Endothelial cell of umbilical vein (primary cell): ENCODE measurements at regions not wholly inside any gene's neighbourhood (a gene's known extent, or its start where the extent isn't known, plus 50 kb on each side); places are given as distances from the start of the nearest gene placed in this dataset.

Experiments
- BruUV-seq: library from RNA; stranded (reverse); fragments of 400-500 nt; replicated peaks from 2 replicates; lab custom pipeline; 2021; lab: Mats Ljungman, UMichigan
- CTCF ChIA-PET: fragments of 300-600, 350-600 bp; sonication (Branson Sonifier 250); formaldehyde crosslinking; loops from one replicate; lab custom pipeline; 2021; ENCODE audit warnings: antibody characterized with exemption, inconsistent platforms; lab: Charles Lee
- POLR2A ChIA-PET: fragments of 300-600, 350-600 bp; sonication (Branson Sonifier 250); formaldehyde crosslinking; loops from one replicate; lab custom pipeline; 2021; ENCODE audit warnings: antibody characterized with exemption, inconsistent platforms; lab: Charles Lee
- DNase-seq: peaks from one replicate; pipeline ENCODE4 v3.0.0-alpha.2; 2011; ENCODE audit warnings: low read depth, low spot score
- FAIRE-seq: peaks from 2 replicates; lab custom pipeline; 2011; peaks lifted over from hg19 to GRCh38; lab: Jason Lieb, UNC
- H2AFZ ChIP-seq: 2 replicates; pipeline ENCODE4 v1.6.0; 2012; ENCODE audit warnings: low read depth, low read length, control low read depth, inconsistent platforms
- H3K27ac ChIP-seq: 2 replicates; pipeline ENCODE4 v1.5.1; 2011; ENCODE audit warnings: low read depth, mild to moderate bottlenecking, control low read depth, low read length, moderate library complexity; ENCODE audit not compliant: insufficient read depth
- H3K27me3 ChIP-seq, 2 experiments: 2 replicates each; pipeline versions ENCODE4 v1.6.0 to v1.6.1; 2011; ENCODE audit warnings: low read length in 2 of 2, mixed read lengths in 1 of 2; ENCODE audit not compliant: control insufficient read depth in 2 of 2, insufficient read depth in 2 of 2
- H3K36me3 ChIP-seq, 2 experiments: 2 replicates in 1 of 2; 3 replicates in 1 of 2; pipeline ENCODE4 v1.5.1; 2011; ENCODE audit warnings: low read length in 2 of 2, mild to moderate bottlenecking in 1 of 2, moderate library complexity in 1 of 2; ENCODE audit not compliant: control insufficient read depth in 2 of 2, insufficient read depth in 2 of 2; ENCODE audit errors: extremely low read depth in 1 of 2
- H3K4me1 ChIP-seq: 3 replicates; pipeline ENCODE4 v1.5.1; 2011; ENCODE audit warnings: mild to moderate bottlenecking, low read length; ENCODE audit not compliant: control insufficient read depth, insufficient read depth; ENCODE audit errors: extremely low read depth
- H3K4me2 ChIP-seq: 2 replicates; pipeline ENCODE4 v1.6.1; 2011; ENCODE audit warnings: low read length, control low read depth, mixed read lengths; ENCODE audit not compliant: insufficient read depth
- H3K4me3 ChIP-seq, 3 experiments: fragments of 200-600 bp in 1 of 3; sonication (generic), shearing (Covaris generic) in 1 of 3; replicated peaks in 1 of 3; 2 replicates each; pipeline ENCODE4 v1.5.1; 2011 to 2016; ENCODE audit warnings: control low read depth in 3 of 3, low read length in 3 of 3, mild to moderate bottlenecking in 2 of 3, inconsistent platforms in 1 of 3, low read depth in 1 of 3, moderate library complexity in 1 of 3; ENCODE audit not compliant: insufficient read depth in 1 of 3
- H3K79me2 ChIP-seq: 2 replicates; pipeline ENCODE4 v1.6.0; 2012; ENCODE audit warnings: low read length, inconsistent platforms; ENCODE audit not compliant: control insufficient read depth, insufficient read depth
- H3K9ac ChIP-seq: replicated peaks from 2 replicates; pipeline ENCODE3; 2011; ENCODE audit warnings: low read length, control low read depth; ENCODE audit not compliant: insufficient read depth; ENCODE audit errors: extremely low read depth
- H3K9me1 ChIP-seq: replicated peaks from 3 replicates; pipeline ENCODE4 v1.6.0; 2011; ENCODE audit warnings: mild to moderate bottlenecking, low read length; ENCODE audit not compliant: control insufficient read depth, insufficient read depth; ENCODE audit errors: extremely low read depth
- H3K9me3 ChIP-seq: replicated peaks from 2 replicates; pipeline ENCODE4 v1.5.1; 2012; ENCODE audit warnings: low read length, inconsistent platforms; ENCODE audit not compliant: control insufficient read depth, insufficient read depth
- H4K20me1 ChIP-seq: replicated peaks from 2 replicates; pipeline ENCODE3; 2011; ENCODE audit warnings: mild to moderate bottlenecking, low read length; ENCODE audit not compliant: control insufficient read depth, insufficient read depth; ENCODE audit errors: extremely low read depth
- CTCF ChIP-seq, 2 donors: IDR thresholded peaks; 1 replicate in 1 of 2; 2 replicates in 1 of 2; pipeline ENCODE4 v1.5.1; 2011; ENCODE audit warnings: low read length in 2 of 2, mild to moderate bottlenecking in 2 of 2, moderate library complexity in 2 of 2, control low read depth in 1 of 2, inconsistent platforms in 1 of 2, low read depth in 1 of 2; ENCODE audit not compliant: insufficient read depth in 1 of 2; ENCODE audit errors: extremely low read depth in 1 of 2
- EZH2 ChIP-seq: IDR thresholded peaks from 2 replicates; pipeline ENCODE4 v1.6.1; 2012; ENCODE audit warnings: borderline replicate concordance, low read depth, mild to moderate bottlenecking, moderate library complexity, low read length, inconsistent platforms; ENCODE audit not compliant: severe bottlenecking
- FOS ChIP-seq: IDR thresholded peaks from 2 replicates; pipeline ENCODE4 v1.6.1; 2011; ENCODE audit warnings: mild to moderate bottlenecking, low read length, moderate library complexity, borderline replicate concordance; ENCODE audit not compliant: insufficient read depth
- GATA2 ChIP-seq: IDR thresholded peaks from 2 replicates; pipeline ENCODE4 v1.7.0; 2011; ENCODE audit warnings: low read depth, mild to moderate bottlenecking, moderate library complexity, mixed read lengths, low read length; ENCODE audit not compliant: insufficient read length, insufficient read depth
- JUN ChIP-seq: IDR thresholded peaks from 2 replicates; pipeline ENCODE4 v1.6.1; 2011; ENCODE audit warnings: borderline replicate concordance, low read depth; ENCODE audit not compliant: insufficient read length, insufficient read depth
- MAX ChIP-seq: IDR thresholded peaks from 2 replicates; pipeline ENCODE4 v1.6.1; 2011; ENCODE audit not compliant: insufficient read depth, insufficient read length
- MYC ChIP-seq: IDR thresholded peaks from one replicate; pipeline ENCODE4 v1.6.1; 2011; ENCODE audit warnings: mild to moderate bottlenecking, low read depth, low read length
- POLR2A ChIP-seq: IDR thresholded peaks from 2 replicates; pipeline ENCODE4 v1.6.1; 2012; ENCODE audit warnings: low read depth, mild to moderate bottlenecking, control low read depth, low read length
- POLR2AphosphoS5 ChIP-seq: IDR thresholded peaks from 2 replicates; pipeline ENCODE4 v1.6.1; 2012; ENCODE audit warnings: low read depth, mild to moderate bottlenecking, control low read depth, low read length, moderate library complexity; ENCODE audit not compliant: insufficient read depth
- dilution Hi-C: fragments of 300-500 bp; cut with MboI; formaldehyde crosslinking; loops from one replicate; pipeline ENCODE4 v1.15.0; 2019; ENCODE audit warnings: low sequenced_read_pairs; ENCODE audit not compliant: extremely low pct_ligation_motif_present
- intact Hi-C: fragments of 100-400 bp; cut with micrococcal nuclease; formaldehyde crosslinking; loops from one replicate; pipeline ENCODE4 v1.10.0; 2022

GRCh38 chr3:194212845-194213331 is 76.9 kb downstream of the HES1 start:
- no TSS peak for BruUV-seq
- dilution Hi-C loops = no loop called here
- H3K4me3 ChIP-seq = no peak overlapping the region

GRCh38 chr3:194215392-194215791 is 79.4 kb downstream of the HES1 start:
- no TSS peak for BruUV-seq
- dilution Hi-C loops (no loop called here), intact Hi-C loops (no loop called here)
- ChIA-PET POLR2A (no interaction called here), CTCF (interaction anchor here (0.7 kb wide), 1 partner anchor 11 kb away, joined by 3 read pairs; no protein-coding TSS in a partner anchor)
- DNase-seq = no peak
- H2AFZ ChIP-seq = no peak overlapping the region
- TF ChIP-seq POLR2A (no peak), MAX (no peak), CTCF (IDR thresholded peaks at IDR 0.05; ENCODE audit: extremely low read depth in 1 of 2, insufficient read depth in 1 of 2, low read depth in 1 of 2, low read length in 2 of 2) (no peak), GATA2 (no peak), JUN (no peak), EZH2 (no peak), MYC (no peak), FOS (no peak), POLR2AphosphoS5 (no peak)
- no peaks in the 10 kb centered on the region for H3K36me3 ChIP-seq
- FAIRE-seq = no peak
- H3K9me3 ChIP-seq = no peaks in the 10 kb centered on the region
- H3K4me1 ChIP-seq = peaks cover 9% of the 10 kb centered on the region
- no peak overlapping the region for H3K4me2 ChIP-seq
- H3K9me1 ChIP-seq = no peaks in the 10 kb centered on the region
- H4K20me1 ChIP-seq = no peaks in the 10 kb centered on the region
- H3K27ac ChIP-seq = no peak overlapping the region
- H3K79me2 ChIP-seq = no peaks in the 10 kb centered on the region
- H3K27me3 ChIP-seq = peaks cover 0 to 2% of the 10 kb centered on the region in 2 experiments
- H3K9ac ChIP-seq = no peak overlapping the region
- H3K4me3 ChIP-seq = no peak overlapping the region

More at GRCh38 chr3:194212845-194213331, 76.9 kb downstream of the HES1 start:
- Histone ChIP-seq H3K4me2 (no peak overlapping the region), H3K27me3 (no peaks in the 10 kb centered on the region), H2AFZ (no peak overlapping the region), H3K9me3 (no peaks in the 10 kb centered on the region), H3K4me1 (peaks cover 9% of the 10 kb centered on the region), H3K9me1 (no peaks in the 10 kb centered on the region), H3K36me3 (no peaks in the 10 kb centered on the region), H4K20me1 (no peaks in the 10 kb centered on the region), H3K79me2 (no peaks in the 10 kb centered on the region), H3K27ac (no peak overlapping the region), H3K9ac (no peak overlapping the region)
- POLR2A ChIA-PET = no interaction called here
- DNase-seq (no peak), FAIRE-seq (no peak)
- CTCF ChIA-PET = no interaction called here
- intact Hi-C loops = no loop called here
- TF ChIP-seq FOS = no peak
- no peak for TF ChIP-seq POLR2AphosphoS5
- no peak for TF ChIP-seq MYC
- TF ChIP-seq MAX = no peak
- TF ChIP-seq POLR2A = no peak
- TF ChIP-seq JUN = no peak
